Spleen (tissue), 11 donors: ENCODE measurements at regions not wholly inside any gene's neighbourhood (a gene's known extent, or its start where the extent isn't known, plus 50 kb on each side); places are given as distances from the start of the nearest gene placed in this dataset.

Experiments
- DNase-seq: peaks from one replicate; pipeline ENCODE4 v3.0.0-alpha.2; 2020
- H3K27ac ChIP-seq, 8 donors: fragments of 200-600 bp; sonication (generic) in 7 of 8; 1 replicate in 4 of 8; 2 replicates in 4 of 8; pipeline versions ENCODE4 v1.5.0 to v1.8.0; 2016 to 2021; ENCODE audit warnings: inconsistent platforms in 4 of 8, mild to moderate bottlenecking in 4 of 8, moderate library complexity in 1 of 8
- H3K27me3 ChIP-seq, 7 donors: fragments of 200-600 bp; sonication (generic) in 6 of 7; replicated peaks in 1 of 7; 1 replicate in 4 of 7; 2 replicates in 3 of 7; pipeline versions ENCODE4 v1.5.0 to v1.8.0; 2016 to 2021; ENCODE audit warnings: inconsistent platforms in 3 of 7, mild to moderate bottlenecking in 1 of 7
- H3K36me3 ChIP-seq, 6 donors: fragments of 200-600 bp; sonication (generic) in 5 of 6; 1 replicate in 4 of 6; 2 replicates in 2 of 6; pipeline versions ENCODE4 v1.5.0 to v1.8.0; 2016 to 2021; ENCODE audit warnings: inconsistent platforms in 2 of 6
- H3K4me1 ChIP-seq, 6 donors: fragments of 200-600 bp; sonication (generic) in 5 of 6; 1 replicate in 3 of 6; 2 replicates in 3 of 6; pipeline versions ENCODE4 v1.5.0 to v1.8.0; 2016 to 2021; ENCODE audit warnings: inconsistent platforms in 3 of 6
- H3K4me3 ChIP-seq, 8 donors: fragments of 200-600 bp; sonication (generic) in 7 of 8; 1 replicate in 4 of 8; 2 replicates in 4 of 8; pipeline versions ENCODE4 v1.5.0 to v1.8.0; 2016 to 2021; ENCODE audit warnings: inconsistent platforms in 4 of 8, mild to moderate bottlenecking in 4 of 8, moderate library complexity in 2 of 8
- H3K9me3 ChIP-seq, 8 donors: fragments of 200-600 bp; sonication (generic) in 7 of 8; 1 replicate in 4 of 8; 2 replicates in 4 of 8; pipeline versions ENCODE4 v1.5.0 to v1.8.0; 2016 to 2021; ENCODE audit warnings: inconsistent platforms in 4 of 8
- CTCF ChIP-seq, 11 experiments: fragments of 200-600 bp in 7 of 11; fragments of 450-650 bp in 4 of 11; sonication (generic) in 4 of 11; IDR thresholded peaks in 8 of 11; conservative IDR thresholded peaks in 3 of 11; 1 replicate in 7 of 11; 2 replicates in 4 of 11; pipeline versions ENCODE4 v1.4.0 to v1.8.0; 2016 to 2021; ENCODE audit warnings: antibody characterized with exemption in 11 of 11, inconsistent platforms in 4 of 11, mild to moderate bottlenecking in 1 of 11
- POLR2A ChIP-seq, 3 donors: fragments of 450-650 bp; IDR thresholded peaks; one replicate each; pipeline ENCODE4 v1.5.1; 2017; ENCODE audit warnings: antibody characterized with exemption in 3 of 3, mild to moderate bottlenecking in 1 of 3
- POLR2AphosphoS5 ChIP-seq, 3 donors: sonication (generic); formaldehyde crosslinking; IDR thresholded peaks; one replicate each; pipeline ENCODE4 v1.5.1; 2017; ENCODE audit warnings: antibody characterized with exemption in 3 of 3
- WGBS, 5 donors: extraction: QIAGEN DNeasy Blood & Tissue Kit in 3 of 5; methylation state at CpG; one replicate each; pipeline versions ENCODE4 v1.1.5 to v1.1.7; 2013 to 2018; 5-methylcytosine and 5-hydroxymethylcytosine counted together
- intact Hi-C: fragments of 100-400 bp; cut with DNase I; formaldehyde crosslinking; loops from one replicate; pipeline ENCODE4 v1.15.0; 2023; ENCODE audit warnings: low total_unique reads
- donor health status: healthy with polysubstance abuse.
- donor health status: DM: no; HTN: no; CAD: no; lungs with moderate emphysema.
- donor health status: DM: no; HTN: no; CAD: no.
- donor health status: Bipolar disorder and iron deficiency.
- donor health status: healthy.
- donor health status: DM: no; HTN: no; CAD: no.
- donor health status: DM: yes; HTN: yes; CAD: no.

GRCh38 chr3:176926688-176927087, 270.6 kb downstream of the TBL1XR1 start:
- WGBS, 5 donors = 90 to 98% (median 95%) methylated on average over 2 of the region's 2 CpGs
- H3K4me3 ChIP-seq = no peak overlapping the region
- H3K27me3 ChIP-seq = peaks cover 0 to 2% (median 0%) of the 10 kb centered on the region in 7 donors
- H3K4me1 ChIP-seq = no peaks in the 10 kb centered on the region
- H3K36me3 ChIP-seq = no peaks in the 10 kb centered on the region
- intact Hi-C loops = no loop called here
- no peak for TF ChIP-seq POLR2A (IDR thresholded peaks at IDR 0.05)
- no peak for TF ChIP-seq POLR2AphosphoS5 (IDR thresholded peaks at IDR 0.05)
- TF ChIP-seq CTCF (IDR thresholded peaks at IDR 0.05 in 8 of 11, conservative IDR thresholded peaks at IDR 0.05 in 3 of 11) = no peak
- H3K9me3 ChIP-seq = no peaks in the 10 kb centered on the region
- no peak overlapping the region for H3K27ac ChIP-seq
- no peak for DNase-seq

- no peak for DNase-seq
- WGBS, 5 donors = 64 to 86% (median 81%) methylated on average over 3 of the region's 3 CpGs
- H3K4me1 ChIP-seq = peaks cover 0 to 2% (median 0%) of the 10 kb centered on the region in 6 donors
- peaks cover 0 to 3% (median 0%) of the 10 kb centered on the region in 7 donors for H3K27me3 ChIP-seq
- no peak overlapping the region for H3K27ac ChIP-seq
- intact Hi-C loops = no loop called here
- H3K36me3 ChIP-seq = no peaks in the 10 kb centered on the region
- TF ChIP-seq POLR2A (IDR thresholded peaks at IDR 0.05) (no peak), POLR2AphosphoS5 (IDR thresholded peaks at IDR 0.05) (no peak)
- no peaks in the 10 kb centered on the region for H3K9me3 ChIP-seq
- H3K4me3 ChIP-seq = no peak overlapping the region
These were observed 271.2 kb downstream of the TBL1XR1 start for GRCh38 chr3:176926034-176926433.

DNA sequence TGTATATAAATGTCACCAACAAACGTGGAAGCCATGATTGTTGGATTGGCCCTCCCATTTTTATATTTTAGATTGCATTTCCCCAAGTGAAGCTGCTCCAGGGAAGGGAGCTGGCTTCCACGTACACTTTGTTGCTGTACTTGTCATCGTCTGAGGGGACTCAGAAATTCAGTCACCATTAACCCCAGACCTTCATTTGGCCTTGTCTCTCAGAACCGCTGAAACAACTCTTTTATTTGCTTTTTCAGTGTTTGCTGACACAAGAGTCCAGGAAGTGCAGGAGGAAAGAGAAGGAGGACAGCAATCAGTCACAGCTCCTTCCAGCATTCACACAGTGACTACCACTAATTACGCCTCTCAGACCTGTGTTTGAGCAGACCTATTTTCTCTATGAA, 276.5 kb downstream of the TBL1XR1 start:
- Histone ChIP-seq H3K27ac (peak overlapping the region in 5 of 8 donors; percentile 2 to 44 (median 35)), H3K27me3 (peaks cover 0 to 3% (median 0%) of the 10 kb centered on the region in 7 donors), H3K4me1 (peaks cover 0 to 3% (median 0%) of the 10 kb centered on the region in 6 donors), H3K4me3 (no peak overlapping the region), H3K36me3 (no peaks in the 10 kb centered on the region), H3K9me3 (no peaks in the 10 kb centered on the region)
- TF ChIP-seq POLR2A (IDR thresholded peaks at IDR 0.05) (no peak), POLR2AphosphoS5 (IDR thresholded peaks at IDR 0.05) (no peak), CTCF (IDR thresholded peaks at IDR 0.05 in 8 of 11, conservative IDR thresholded peaks at IDR 0.05 in 3 of 11) (no peak)
- intact Hi-C loops = no loop called here
- WGBS, 5 donors = 52 to 78% (median 65%) methylated on average over 5 of the region's 5 CpGs
- DNase-seq = no peak

- DNase-seq = no peak
- Histone ChIP-seq H3K27me3 (peaks cover 0 to 3% (median 0%) of the 10 kb centered on the region in 7 donors), H3K4me3 (no peak overlapping the region), H3K9me3 (no peaks in the 10 kb centered on the region), H3K4me1 (peaks cover 0 to 3% (median 0%) of the 10 kb centered on the region in 6 donors), H3K36me3 (no peaks in the 10 kb centered on the region), H3K27ac (peak overlapping the region in 5 of 8 donors; percentile 2 to 44 (median 35))
- intact Hi-C loops = no loop called here
- no peak for TF ChIP-seq CTCF (IDR thresholded peaks at IDR 0.05 in 8 of 11, conservative IDR thresholded peaks at IDR 0.05 in 3 of 11)
- no peak for TF ChIP-seq POLR2A (IDR thresholded peaks at IDR 0.05)
- 68 to 85% (median 74%) methylated on average over 11 of the region's 11 CpGs for WGBS, 5 donors
These were observed 277.2 kb downstream of the TBL1XR1 start for GRCh38 chr3:176919836-176920765.
